PFSK-1 (cell line): ENCODE measurements at regions not wholly inside any gene's neighbourhood (a gene's known extent, or its start where the extent isn't known, plus 50 kb on each side); places are given as distances from the start of the nearest gene placed in this dataset.

ENCODE experiments used
- FOXP2 ChIP-seq: optimal IDR thresholded peaks from 2 replicates; pipeline ENCODE3; 2011; ENCODE audit warnings: borderline replicate concordance, control low read depth, inconsistent platforms; ENCODE audit not compliant: insufficient read depth; ENCODE audit errors: extremely low read length, extremely low read depth
- POLR2AphosphoS5 ChIP-seq: IDR thresholded peaks from 2 replicates; pipeline ENCODE4 v1.6.1; 2012; ENCODE audit warnings: low read depth, mild to moderate bottlenecking, control low read depth, low read length, moderate library complexity
- SIN3A ChIP-seq: IDR thresholded peaks from 2 replicates; pipeline ENCODE4 v1.6.1; 2012; ENCODE audit warnings: mild to moderate bottlenecking, low read length, moderate library complexity, borderline replicate concordance; ENCODE audit not compliant: insufficient read depth
- TAF1 ChIP-seq: IDR thresholded peaks from 2 replicates; pipeline ENCODE4 v1.6.1; 2012; ENCODE audit warnings: low read length, control low read depth, borderline replicate concordance; ENCODE audit not compliant: insufficient read depth
- TF ChIP-seq, protein P1 (sequence below), 2 experiments: IDR thresholded peaks; 2 replicates each; pipeline versions ENCODE4 v1.6.1 to v1.8.0; 2011 to 2012; ENCODE audit warnings: low read depth in 2 of 2, low read length in 2 of 2, control low read depth in 1 of 2, inconsistent platforms in 1 of 2, mild to moderate bottlenecking in 1 of 2, moderate library complexity in 1 of 2; ENCODE audit not compliant: insufficient read depth in 1 of 2

DNA sequence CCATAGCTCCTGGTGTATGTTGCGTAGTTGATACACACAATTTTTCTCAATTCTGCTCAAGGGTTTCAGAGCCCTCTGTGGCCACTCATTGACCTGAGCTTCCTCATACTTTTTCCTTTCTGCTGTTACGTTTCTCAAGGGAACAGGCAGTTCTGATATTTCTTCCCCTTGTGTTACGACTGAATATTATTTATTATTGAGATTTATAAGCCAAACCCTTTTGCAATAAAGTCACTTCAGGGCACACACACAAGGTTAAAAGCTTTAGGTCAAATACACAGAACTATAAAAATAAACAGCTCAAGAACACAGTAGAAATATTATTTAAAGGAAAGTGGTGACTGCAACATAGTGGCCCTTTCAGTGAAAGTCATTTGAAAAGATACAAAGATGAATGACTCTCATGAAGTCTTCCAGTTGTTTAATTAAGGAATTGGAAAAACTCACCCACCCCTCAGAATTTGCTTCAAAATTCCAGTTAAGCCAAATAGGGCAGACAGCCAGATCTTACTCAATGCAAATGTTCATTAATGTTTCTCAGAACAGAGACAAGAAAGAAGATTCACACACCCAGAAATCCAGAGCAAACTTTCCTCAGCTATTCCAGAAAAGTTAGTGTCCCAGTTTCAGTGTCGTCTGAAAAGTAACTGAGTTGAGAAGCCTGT lies 179.7 kb downstream of the TRIB2 start:
- TF ChIP-seq FOXP2 (no peak), TAF1 (no peak), SIN3A (no peak), POLR2AphosphoS5 (no peak)
- TF ChIP-seq, protein P1, sequence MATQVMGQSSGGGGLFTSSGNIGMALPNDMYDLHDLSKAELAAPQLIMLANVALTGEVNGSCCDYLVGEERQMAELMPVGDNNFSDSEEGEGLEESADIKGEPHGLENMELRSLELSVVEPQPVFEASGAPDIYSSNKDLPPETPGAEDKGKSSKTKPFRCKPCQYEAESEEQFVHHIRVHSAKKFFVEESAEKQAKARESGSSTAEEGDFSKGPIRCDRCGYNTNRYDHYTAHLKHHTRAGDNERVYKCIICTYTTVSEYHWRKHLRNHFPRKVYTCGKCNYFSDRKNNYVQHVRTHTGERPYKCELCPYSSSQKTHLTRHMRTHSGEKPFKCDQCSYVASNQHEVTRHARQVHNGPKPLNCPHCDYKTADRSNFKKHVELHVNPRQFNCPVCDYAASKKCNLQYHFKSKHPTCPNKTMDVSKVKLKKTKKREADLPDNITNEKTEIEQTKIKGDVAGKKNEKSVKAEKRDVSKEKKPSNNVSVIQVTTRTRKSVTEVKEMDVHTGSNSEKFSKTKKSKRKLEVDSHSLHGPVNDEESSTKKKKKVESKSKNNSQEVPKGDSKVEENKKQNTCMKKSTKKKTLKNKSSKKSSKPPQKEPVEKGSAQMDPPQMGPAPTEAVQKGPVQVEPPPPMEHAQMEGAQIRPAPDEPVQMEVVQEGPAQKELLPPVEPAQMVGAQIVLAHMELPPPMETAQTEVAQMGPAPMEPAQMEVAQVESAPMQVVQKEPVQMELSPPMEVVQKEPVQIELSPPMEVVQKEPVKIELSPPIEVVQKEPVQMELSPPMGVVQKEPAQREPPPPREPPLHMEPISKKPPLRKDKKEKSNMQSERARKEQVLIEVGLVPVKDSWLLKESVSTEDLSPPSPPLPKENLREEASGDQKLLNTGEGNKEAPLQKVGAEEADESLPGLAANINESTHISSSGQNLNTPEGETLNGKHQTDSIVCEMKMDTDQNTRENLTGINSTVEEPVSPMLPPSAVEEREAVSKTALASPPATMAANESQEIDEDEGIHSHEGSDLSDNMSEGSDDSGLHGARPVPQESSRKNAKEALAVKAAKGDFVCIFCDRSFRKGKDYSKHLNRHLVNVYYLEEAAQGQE (IDR thresholded peaks at IDR 0.05; ENCODE audit: insufficient read depth in 1 of 2, low read depth in 2 of 2, low read length in 2 of 2): no peak

GRCh38 chr2:12897181-12897580 lies 180.4 kb downstream of the TRIB2 start:
- no peak for TF ChIP-seq FOXP2

- TF ChIP-seq FOXP2 (no peak), TAF1 (no peak), SIN3A (no peak), POLR2AphosphoS5 (no peak)
- TF ChIP-seq, protein P1 (IDR thresholded peaks at IDR 0.05; ENCODE audit: insufficient read depth in 1 of 2, low read depth in 2 of 2, low read length in 2 of 2): no peak
Observed at GRCh38 chr2:12903272-12903671, 186.5 kb downstream of the TRIB2 start.

DNA sequence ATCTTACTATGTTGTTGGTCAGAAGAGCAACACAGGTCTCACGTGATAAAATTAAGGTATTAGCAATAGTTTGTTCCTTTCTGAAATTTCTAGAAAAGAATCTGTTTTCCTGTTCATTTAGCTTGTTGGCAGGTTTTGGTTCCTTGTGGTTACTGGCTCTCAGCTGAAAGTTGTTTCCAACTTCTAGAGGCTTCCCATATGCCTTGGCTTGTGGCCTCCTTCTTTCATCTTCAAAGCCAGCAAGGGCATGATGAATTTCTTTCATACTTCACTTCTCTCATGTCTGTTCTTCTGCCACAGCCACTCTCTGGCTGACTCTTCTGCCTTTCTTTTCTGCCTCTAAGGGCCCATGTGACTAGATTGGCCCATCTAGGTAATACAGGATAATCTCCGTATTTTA lies 193.7 kb downstream of the TRIB2 start:
- no peak for TF ChIP-seq POLR2AphosphoS5
- no peak for TF ChIP-seq TAF1
- TF ChIP-seq SIN3A: no peak
- TF ChIP-seq, protein P1 (IDR thresholded peaks at IDR 0.05; ENCODE audit: insufficient read depth in 1 of 2, low read depth in 2 of 2, low read length in 2 of 2): no peak
- TF ChIP-seq FOXP2: no peak

GRCh38 chr2:12915787-12916186 lies 199.1 kb downstream of the TRIB2 start:
- TF ChIP-seq POLR2AphosphoS5 (no peak), FOXP2 (no peak), SIN3A (no peak), TAF1 (no peak)
- TF ChIP-seq, protein P1 (IDR thresholded peaks at IDR 0.05; ENCODE audit: insufficient read depth in 1 of 2, low read depth in 2 of 2, low read length in 2 of 2): no peak
